ENCODE measurements at regions not wholly inside any gene's neighbourhood (a gene's known extent, or its start where the extent isn't known, plus 50 kb on each side); places are given as distances from the start of the nearest gene placed in this dataset.
A peak's percentile ranks its signal among the peaks of the same experiment; 100 is the strongest.

DNA sequence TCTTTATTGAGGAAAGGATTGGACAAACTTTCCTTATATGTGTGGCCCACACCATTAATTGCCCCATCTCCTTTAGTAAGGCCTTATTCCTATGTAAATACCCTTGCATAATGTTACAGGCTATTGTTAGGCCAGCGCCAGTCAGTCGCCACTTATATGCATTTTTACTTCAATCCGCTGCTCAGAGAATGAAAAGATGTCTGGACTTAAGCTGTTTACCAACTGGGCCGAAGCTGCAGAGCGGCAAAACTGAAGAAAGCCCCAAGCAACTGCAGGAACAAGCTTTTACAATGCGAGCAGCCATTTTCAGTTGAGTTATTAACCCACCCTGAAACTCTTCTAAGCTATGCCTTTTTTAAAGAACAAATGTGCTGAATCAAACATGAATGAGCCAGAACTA is 92.1 kb upstream of the OTX2 start:
- TF ChIP-seq, protein P1, sequence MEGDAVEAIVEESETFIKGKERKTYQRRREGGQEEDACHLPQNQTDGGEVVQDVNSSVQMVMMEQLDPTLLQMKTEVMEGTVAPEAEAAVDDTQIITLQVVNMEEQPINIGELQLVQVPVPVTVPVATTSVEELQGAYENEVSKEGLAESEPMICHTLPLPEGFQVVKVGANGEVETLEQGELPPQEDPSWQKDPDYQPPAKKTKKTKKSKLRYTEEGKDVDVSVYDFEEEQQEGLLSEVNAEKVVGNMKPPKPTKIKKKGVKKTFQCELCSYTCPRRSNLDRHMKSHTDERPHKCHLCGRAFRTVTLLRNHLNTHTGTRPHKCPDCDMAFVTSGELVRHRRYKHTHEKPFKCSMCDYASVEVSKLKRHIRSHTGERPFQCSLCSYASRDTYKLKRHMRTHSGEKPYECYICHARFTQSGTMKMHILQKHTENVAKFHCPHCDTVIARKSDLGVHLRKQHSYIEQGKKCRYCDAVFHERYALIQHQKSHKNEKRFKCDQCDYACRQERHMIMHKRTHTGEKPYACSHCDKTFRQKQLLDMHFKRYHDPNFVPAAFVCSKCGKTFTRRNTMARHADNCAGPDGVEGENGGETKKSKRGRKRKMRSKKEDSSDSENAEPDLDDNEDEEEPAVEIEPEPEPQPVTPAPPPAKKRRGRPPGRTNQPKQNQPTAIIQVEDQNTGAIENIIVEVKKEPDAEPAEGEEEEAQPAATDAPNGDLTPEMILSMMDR (IDR thresholded peaks at IDR 0.05; ENCODE audit: partially characterized antibody, unreplicated experiment), result no peak
- Mint-ChIP-seq H3K4me1 (ENCODE audit: low read depth, unreplicated experiment) (peaks cover 14% of the 10 kb centered on the region), H3K9me3 (ENCODE audit: unreplicated experiment) (peaks cover 2% of the 10 kb centered on the region), H3K27ac (ENCODE audit: unreplicated experiment) (no peak overlapping the region), H3K4me3 (ENCODE audit: unreplicated experiment) (no peak overlapping the region), H3K27me3 (ENCODE audit: unreplicated experiment) (peaks cover 7% of the 10 kb centered on the region), H3K36me3 (ENCODE audit: unreplicated experiment) (no peaks in the 10 kb centered on the region)
- DNase-seq, result no peak

GRCh38 chr14:56900726-56901125 is 90.4 kb upstream of the OTX2 start:
- Mint-ChIP-seq H3K4me1 (ENCODE audit: low read depth, unreplicated experiment) (peaks cover 12% of the 10 kb centered on the region), H3K27me3 (ENCODE audit: unreplicated experiment) (peaks cover 7% of the 10 kb centered on the region), H3K4me3 (ENCODE audit: unreplicated experiment) (peak overlapping the region; percentile 4), H3K27ac (ENCODE audit: unreplicated experiment) (no peak overlapping the region), H3K9me3 (ENCODE audit: unreplicated experiment) (peaks cover 2% of the 10 kb centered on the region), H3K36me3 (ENCODE audit: unreplicated experiment) (no peaks in the 10 kb centered on the region)
- TF ChIP-seq, protein P1 (IDR thresholded peaks at IDR 0.05; ENCODE audit: partially characterized antibody, unreplicated experiment), result no peak
- no peak for DNase-seq

- no peak for DNase-seq
- Mint-ChIP-seq H3K36me3 (ENCODE audit: unreplicated experiment) (no peaks in the 10 kb centered on the region), H3K27ac (ENCODE audit: unreplicated experiment) (no peak overlapping the region), H3K27me3 (ENCODE audit: unreplicated experiment) (peaks cover 4% of the 10 kb centered on the region), H3K9me3 (ENCODE audit: unreplicated experiment) (peaks cover 5% of the 10 kb centered on the region), H3K4me3 (ENCODE audit: unreplicated experiment) (no peak overlapping the region), H3K4me1 (ENCODE audit: low read depth, unreplicated experiment) (peaks cover 12% of the 10 kb centered on the region)
- TF ChIP-seq, protein P1 (IDR thresholded peaks at IDR 0.05; ENCODE audit: partially characterized antibody, unreplicated experiment), result no peak
These were observed 89.5 kb upstream of the OTX2 start for GRCh38 chr14:56899829-56900228.

- peaks cover 14% of the 10 kb centered on the region for H3K4me1 Mint-ChIP-seq (ENCODE audit: low read depth, unreplicated experiment)
- no peak overlapping the region for H3K4me3 Mint-ChIP-seq (ENCODE audit: unreplicated experiment)
- H3K27me3 Mint-ChIP-seq (ENCODE audit: unreplicated experiment), result peaks cover 6% of the 10 kb centered on the region
- DNase-seq, result no peak
- TF ChIP-seq, protein P1 (IDR thresholded peaks at IDR 0.05; ENCODE audit: partially characterized antibody, unreplicated experiment), result no peak
- H3K9me3 Mint-ChIP-seq (ENCODE audit: unreplicated experiment), result peaks cover 5% of the 10 kb centered on the region
- H3K36me3 Mint-ChIP-seq (ENCODE audit: unreplicated experiment), result no peaks in the 10 kb centered on the region
- H3K27ac Mint-ChIP-seq (ENCODE audit: unreplicated experiment), result no peak overlapping the region
These were observed 86.6 kb upstream of the OTX2 start for GRCh38 chr14:56896922-56897321.

GRCh38 chr14:56896231-56896630 is 86.0 kb upstream of the OTX2 start:
- H3K36me3 Mint-ChIP-seq (ENCODE audit: unreplicated experiment), result no peaks in the 10 kb centered on the region
- no peak for DNase-seq
- TF ChIP-seq, protein P1 (IDR thresholded peaks at IDR 0.05; ENCODE audit: partially characterized antibody, unreplicated experiment), result no peak
- H3K4me1 Mint-ChIP-seq (ENCODE audit: low read depth, unreplicated experiment), result peaks cover 14% of the 10 kb centered on the region
- no peak overlapping the region for H3K27ac Mint-ChIP-seq (ENCODE audit: unreplicated experiment)
- peaks cover 5% of the 10 kb centered on the region for H3K9me3 Mint-ChIP-seq (ENCODE audit: unreplicated experiment)
- H3K27me3 Mint-ChIP-seq (ENCODE audit: unreplicated experiment), result peaks cover 6% of the 10 kb centered on the region
- H3K4me3 Mint-ChIP-seq (ENCODE audit: unreplicated experiment), result no peak overlapping the region
